ENCODE measurements at regions not wholly inside any gene's neighbourhood (a gene's known extent, or its start where the extent isn't known, plus 50 kb on each side); places are given as distances from the start of the nearest gene placed in this dataset.

DNA sequence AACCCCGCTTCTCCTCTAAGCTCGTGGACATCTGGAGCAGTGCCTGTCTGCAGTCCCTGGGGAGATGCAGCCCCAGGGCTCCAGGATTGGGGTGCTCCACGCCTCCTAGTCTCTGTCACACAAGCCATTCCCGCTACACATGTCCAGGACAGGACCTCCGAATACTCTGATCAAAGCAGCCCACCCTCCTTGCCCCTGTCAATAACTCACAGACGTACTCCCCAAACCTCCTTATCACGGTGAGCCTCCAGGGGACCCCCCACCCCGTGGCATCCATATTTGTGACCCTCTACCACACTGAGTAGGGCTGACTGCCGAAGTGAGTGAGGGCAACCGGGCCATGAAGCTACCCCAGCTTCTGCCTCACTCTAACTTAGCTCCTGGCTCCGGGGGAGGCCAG, 727.7 kb downstream of the GALR1 start:
- no peak for TF ChIP-seq TAF1 (IDR thresholded peaks at IDR 0.05; ENCODE audit: borderline replicate concordance, insufficient read depth, low read length)
- TF ChIP-seq, protein P1, sequence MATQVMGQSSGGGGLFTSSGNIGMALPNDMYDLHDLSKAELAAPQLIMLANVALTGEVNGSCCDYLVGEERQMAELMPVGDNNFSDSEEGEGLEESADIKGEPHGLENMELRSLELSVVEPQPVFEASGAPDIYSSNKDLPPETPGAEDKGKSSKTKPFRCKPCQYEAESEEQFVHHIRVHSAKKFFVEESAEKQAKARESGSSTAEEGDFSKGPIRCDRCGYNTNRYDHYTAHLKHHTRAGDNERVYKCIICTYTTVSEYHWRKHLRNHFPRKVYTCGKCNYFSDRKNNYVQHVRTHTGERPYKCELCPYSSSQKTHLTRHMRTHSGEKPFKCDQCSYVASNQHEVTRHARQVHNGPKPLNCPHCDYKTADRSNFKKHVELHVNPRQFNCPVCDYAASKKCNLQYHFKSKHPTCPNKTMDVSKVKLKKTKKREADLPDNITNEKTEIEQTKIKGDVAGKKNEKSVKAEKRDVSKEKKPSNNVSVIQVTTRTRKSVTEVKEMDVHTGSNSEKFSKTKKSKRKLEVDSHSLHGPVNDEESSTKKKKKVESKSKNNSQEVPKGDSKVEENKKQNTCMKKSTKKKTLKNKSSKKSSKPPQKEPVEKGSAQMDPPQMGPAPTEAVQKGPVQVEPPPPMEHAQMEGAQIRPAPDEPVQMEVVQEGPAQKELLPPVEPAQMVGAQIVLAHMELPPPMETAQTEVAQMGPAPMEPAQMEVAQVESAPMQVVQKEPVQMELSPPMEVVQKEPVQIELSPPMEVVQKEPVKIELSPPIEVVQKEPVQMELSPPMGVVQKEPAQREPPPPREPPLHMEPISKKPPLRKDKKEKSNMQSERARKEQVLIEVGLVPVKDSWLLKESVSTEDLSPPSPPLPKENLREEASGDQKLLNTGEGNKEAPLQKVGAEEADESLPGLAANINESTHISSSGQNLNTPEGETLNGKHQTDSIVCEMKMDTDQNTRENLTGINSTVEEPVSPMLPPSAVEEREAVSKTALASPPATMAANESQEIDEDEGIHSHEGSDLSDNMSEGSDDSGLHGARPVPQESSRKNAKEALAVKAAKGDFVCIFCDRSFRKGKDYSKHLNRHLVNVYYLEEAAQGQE (IDR thresholded peaks at IDR 0.05; ENCODE audit: insufficient read depth in 1 of 2, low read depth in 2 of 2, low read length in 2 of 2), result no peak
